T-helper 2 cell treated with Interferon-gamma antibody and Interleukin-4, amounts not matched to agents 5 μg/mL and 100 μg/mL, for 36 hours (primary cell): ENCODE measurements at regions not wholly inside any gene's neighbourhood (a gene's known extent, or its start where the extent isn't known, plus 50 kb on each side); places are given as distances from the start of the nearest gene placed in this dataset.

ENCODE experiments used
- DNase-seq: peaks from one replicate; pipeline ENCODE4 v3.0.0; 2021; ENCODE audit warnings: low spot score
- H3K27ac Mint-ChIP-seq: one replicate; pipeline ENCODE4 v1.8.0; 2021; ENCODE audit warnings: mild to moderate bottlenecking, mixed read lengths
- H3K27me3 Mint-ChIP-seq: one replicate; pipeline ENCODE4 v1.8.0; 2021; ENCODE audit warnings: low read depth, mixed read lengths
- H3K36me3 Mint-ChIP-seq: one replicate; pipeline ENCODE4 v1.8.0; 2021; ENCODE audit warnings: low read depth, mixed read lengths
- H3K4me1 Mint-ChIP-seq: one replicate; pipeline ENCODE4 v1.8.0; 2021; ENCODE audit warnings: low read depth, mixed read lengths
- H3K4me3 Mint-ChIP-seq: one replicate; pipeline ENCODE4 v1.8.0; 2022; ENCODE audit warnings: mild to moderate bottlenecking, moderate library complexity, mixed read lengths
- H3K9me3 Mint-ChIP-seq: one replicate; pipeline ENCODE4 v1.8.0; 2021; ENCODE audit warnings: mixed read lengths

GRCh38 chr2:883803-884748 is 66.6 kb upstream of the SNTG2 start:
- no peaks in the 10 kb centered on the region for H3K9me3 Mint-ChIP-seq
- no peak for DNase-seq
- H3K4me3 Mint-ChIP-seq: no peak overlapping the region
- no peak overlapping the region for H3K27ac Mint-ChIP-seq
- peaks cover 13% of the 10 kb centered on the region for H3K27me3 Mint-ChIP-seq
- H3K36me3 Mint-ChIP-seq: no peaks in the 10 kb centered on the region
- H3K4me1 Mint-ChIP-seq: no peaks in the 10 kb centered on the region

- no peak for DNase-seq
- Mint-ChIP-seq H3K4me3 (no peak overlapping the region), H3K36me3 (no peaks in the 10 kb centered on the region), H3K27me3 (peaks cover 13% of the 10 kb centered on the region), H3K27ac (no peak overlapping the region), H3K4me1 (no peaks in the 10 kb centered on the region), H3K9me3 (no peaks in the 10 kb centered on the region)
These were observed 67.3 kb upstream of the SNTG2 start for GRCh38 chr2:883260-883802.

- Mint-ChIP-seq H3K4me1 (no peaks in the 10 kb centered on the region), H3K36me3 (no peaks in the 10 kb centered on the region), H3K4me3 (no peak overlapping the region), H3K27me3 (peaks cover 13% of the 10 kb centered on the region), H3K27ac (no peak overlapping the region), H3K9me3 (no peaks in the 10 kb centered on the region)
- no peak for DNase-seq
These were observed 69.3 kb upstream of the SNTG2 start for GRCh38 chr2:881204-881918.

- H3K27ac Mint-ChIP-seq: no peak overlapping the region
- H3K4me1 Mint-ChIP-seq: no peaks in the 10 kb centered on the region
- no peaks in the 10 kb centered on the region for H3K9me3 Mint-ChIP-seq
- no peak overlapping the region for H3K4me3 Mint-ChIP-seq
- H3K27me3 Mint-ChIP-seq: peaks cover 13% of the 10 kb centered on the region
- no peak for DNase-seq
- H3K36me3 Mint-ChIP-seq: no peaks in the 10 kb centered on the region
These were observed 70.3 kb upstream of the SNTG2 start for GRCh38 chr2:880201-880970.

- Mint-ChIP-seq H3K27ac (no peak overlapping the region), H3K9me3 (no peaks in the 10 kb centered on the region)
These were observed 71.1 kb upstream of the SNTG2 start for GRCh38 chr2:879540-879939.

GRCh38 chr2:878245-878930 is 72.3 kb upstream of the SNTG2 start:
- Mint-ChIP-seq H3K27me3 (peaks cover 8% of the 10 kb centered on the region), H3K4me3 (no peak overlapping the region), H3K36me3 (no peaks in the 10 kb centered on the region), H3K27ac (no peak overlapping the region), H3K4me1 (no peaks in the 10 kb centered on the region), H3K9me3 (no peaks in the 10 kb centered on the region)
- DNase-seq: no peak

More at GRCh38 chr2:879540-879939, 71.1 kb upstream of the SNTG2 start:
- H3K36me3 Mint-ChIP-seq: no peaks in the 10 kb centered on the region
- H3K4me1 Mint-ChIP-seq: no peaks in the 10 kb centered on the region
- peaks cover 13% of the 10 kb centered on the region for H3K27me3 Mint-ChIP-seq
- DNase-seq: no peak
- no peak overlapping the region for H3K4me3 Mint-ChIP-seq

- Mint-ChIP-seq H3K36me3 (no peaks in the 10 kb centered on the region), H3K4me1 (no peaks in the 10 kb centered on the region), H3K27ac (no peak overlapping the region), H3K4me3 (no peak overlapping the region), H3K9me3 (no peaks in the 10 kb centered on the region), H3K27me3 (peaks cover 4% of the 10 kb centered on the region)
- no peak for DNase-seq
These were observed 72.9 kb upstream of the SNTG2 start for GRCh38 chr2:877747-878146.

- Mint-ChIP-seq H3K9me3 (no peaks in the 10 kb centered on the region), H3K27ac (no peak overlapping the region), H3K36me3 (no peaks in the 10 kb centered on the region), H3K4me1 (no peaks in the 10 kb centered on the region), H3K27me3 (no peaks in the 10 kb centered on the region), H3K4me3 (no peak overlapping the region)
- DNase-seq: no peak
These were observed 74.7 kb upstream of the SNTG2 start for GRCh38 chr2:875687-876615.

GRCh38 chr2:873651-874580 is 76.7 kb upstream of the SNTG2 start:
- no peak overlapping the region for H3K27ac Mint-ChIP-seq
- no peak for DNase-seq
- no peaks in the 10 kb centered on the region for H3K9me3 Mint-ChIP-seq
- no peaks in the 10 kb centered on the region for H3K36me3 Mint-ChIP-seq
- H3K27me3 Mint-ChIP-seq: no peaks in the 10 kb centered on the region
- no peak overlapping the region for H3K4me3 Mint-ChIP-seq
- no peaks in the 10 kb centered on the region for H3K4me1 Mint-ChIP-seq

GRCh38 chr2:873027-873426 is 77.6 kb upstream of the SNTG2 start:
- Mint-ChIP-seq H3K36me3 (no peaks in the 10 kb centered on the region), H3K4me3 (no peak overlapping the region), H3K4me1 (no peaks in the 10 kb centered on the region), H3K27ac (no peak overlapping the region), H3K9me3 (no peaks in the 10 kb centered on the region), H3K27me3 (no peaks in the 10 kb centered on the region)
- no peak for DNase-seq

- DNase-seq: no peak
- Mint-ChIP-seq H3K27me3 (no peaks in the 10 kb centered on the region), H3K4me1 (no peaks in the 10 kb centered on the region), H3K4me3 (no peak overlapping the region), H3K9me3 (no peaks in the 10 kb centered on the region), H3K27ac (no peak overlapping the region), H3K36me3 (no peaks in the 10 kb centered on the region)
These were observed 78.5 kb upstream of the SNTG2 start for GRCh38 chr2:871926-872680.
